Transverse colon (tissue), 4 donors: ENCODE measurements at regions not wholly inside any gene's neighbourhood (a gene's known extent, or its start where the extent isn't known, plus 50 kb on each side); places are given as distances from the start of the nearest gene placed in this dataset.

ENCODE experiments used
- DNase-seq: peaks from one replicate; pipeline ENCODE4 v3.0.0-alpha.2; 2019
- H3K27ac ChIP-seq, 4 donors: fragments of 200-600 bp; sonication (generic); 2 replicates each; pipeline ENCODE4 v1.5.1; 2016 to 2018; ENCODE audit warnings: inconsistent platforms in 4 of 4
- H3K27me3 ChIP-seq: fragments of 200-600 bp; sonication (generic); 2 replicates; pipeline ENCODE4 v1.5.1; 2017; ENCODE audit warnings: inconsistent platforms
- H3K36me3 ChIP-seq, 4 donors: fragments of 200-600 bp; sonication (generic); 2 replicates each; pipeline ENCODE4 v1.5.1; 2017 to 2019; ENCODE audit warnings: inconsistent platforms in 4 of 4
- H3K4me1 ChIP-seq, 4 donors: fragments of 200-600 bp; sonication (generic); 2 replicates each; pipeline ENCODE4 v1.5.1; 2017 to 2020; ENCODE audit warnings: inconsistent platforms in 4 of 4
- H3K4me3 ChIP-seq, 4 donors: fragments of 200-600 bp; sonication (generic); 1 replicate in 1 of 4; 2 replicates in 3 of 4; pipeline versions ENCODE4 v1.5.1 to v1.6.1; 2017 to 2019; ENCODE audit warnings: inconsistent platforms in 4 of 4
- H3K9me3 ChIP-seq, 2 donors: fragments of 200-600 bp; sonication (generic); 2 replicates each; pipeline ENCODE4 v1.5.1; 2017 to 2019; ENCODE audit warnings: inconsistent platforms in 2 of 2
- EP300 ChIP-seq: sonication (generic); formaldehyde crosslinking; IDR thresholded peaks from one replicate; pipeline ENCODE4 v1.6.1; 2017; ENCODE audit warnings: antibody characterized with exemption, low read depth
- POLR2A ChIP-seq: fragments of 450-650 bp; IDR thresholded peaks from one replicate; pipeline ENCODE4 v1.6.1; 2016; ENCODE audit warnings: antibody characterized with exemption, mild to moderate bottlenecking, moderate library complexity
- POLR2AphosphoS5 ChIP-seq, 3 donors: sonication (generic); formaldehyde crosslinking; IDR thresholded peaks; one replicate each; pipeline ENCODE4 v1.6.1; 2016; ENCODE audit warnings: antibody characterized with exemption in 3 of 3
- WGBS, 2 donors: methylation state at CpG; one replicate each; pipeline ENCODE4 v1.1.5; 2018; ENCODE audit warnings: low coverage in 1 of 2; 5-methylcytosine and 5-hydroxymethylcytosine counted together
- in situ Hi-C, 4 donors: fragments of 200-750 bp; cut with MboI; loops; one replicate each; pipeline versions ENCODE4 v1.15.0 to v1.15.1; 2017; ENCODE audit warnings: low sequenced_read_pairs in 3 of 4, low pct_ligation_motif_present in 1 of 4, low pct_unique_long_range_greater_than_20kb in 1 of 4
- intact Hi-C: fragments of 100-400 bp; cut with DNase I; formaldehyde crosslinking; loops from one replicate; pipeline ENCODE4 v1.15.1; 2023; ENCODE audit warnings: low total_unique reads
- TF ChIP-seq, protein P1 (sequence below), 5 experiments: fragments of 200-600 bp in 3 of 5; fragments of 450-650 bp in 2 of 5; sonication (generic) in 3 of 5; IDR thresholded peaks; 1 replicate in 2 of 5; 2 replicates in 3 of 5; pipeline ENCODE4 v1.5.1; 2016 to 2017; ENCODE audit warnings: antibody characterized with exemption in 5 of 5, inconsistent platforms in 3 of 5, mild to moderate bottlenecking in 2 of 5, moderate library complexity in 1 of 5

- 84 to 90% methylated on average over 2 of the region's 2 CpGs for WGBS, 2 donors
- Histone ChIP-seq H3K36me3 (no peaks in the 10 kb centered on the region), H3K27ac (no peak overlapping the region), H3K4me1 (peaks cover 0 to 11% (median 3%) of the 10 kb centered on the region in 4 donors), H3K27me3 (no peaks in the 10 kb centered on the region), H3K9me3 (no peaks in the 10 kb centered on the region), H3K4me3 (no peak overlapping the region)
- intact Hi-C loops, result no loop called here
- in situ Hi-C loops, result no loop called here
- DNase-seq, result no peak
- TF ChIP-seq POLR2AphosphoS5 (IDR thresholded peaks at IDR 0.05), result no peak
- TF ChIP-seq POLR2A, result no peak
- TF ChIP-seq EP300, result no peak
- TF ChIP-seq, protein P1, sequence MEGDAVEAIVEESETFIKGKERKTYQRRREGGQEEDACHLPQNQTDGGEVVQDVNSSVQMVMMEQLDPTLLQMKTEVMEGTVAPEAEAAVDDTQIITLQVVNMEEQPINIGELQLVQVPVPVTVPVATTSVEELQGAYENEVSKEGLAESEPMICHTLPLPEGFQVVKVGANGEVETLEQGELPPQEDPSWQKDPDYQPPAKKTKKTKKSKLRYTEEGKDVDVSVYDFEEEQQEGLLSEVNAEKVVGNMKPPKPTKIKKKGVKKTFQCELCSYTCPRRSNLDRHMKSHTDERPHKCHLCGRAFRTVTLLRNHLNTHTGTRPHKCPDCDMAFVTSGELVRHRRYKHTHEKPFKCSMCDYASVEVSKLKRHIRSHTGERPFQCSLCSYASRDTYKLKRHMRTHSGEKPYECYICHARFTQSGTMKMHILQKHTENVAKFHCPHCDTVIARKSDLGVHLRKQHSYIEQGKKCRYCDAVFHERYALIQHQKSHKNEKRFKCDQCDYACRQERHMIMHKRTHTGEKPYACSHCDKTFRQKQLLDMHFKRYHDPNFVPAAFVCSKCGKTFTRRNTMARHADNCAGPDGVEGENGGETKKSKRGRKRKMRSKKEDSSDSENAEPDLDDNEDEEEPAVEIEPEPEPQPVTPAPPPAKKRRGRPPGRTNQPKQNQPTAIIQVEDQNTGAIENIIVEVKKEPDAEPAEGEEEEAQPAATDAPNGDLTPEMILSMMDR (IDR thresholded peaks at IDR 0.05), result no peak
Observed at GRCh38 chr7:81408728-81409127, 361.1 kb downstream of the HGF start.

DNA sequence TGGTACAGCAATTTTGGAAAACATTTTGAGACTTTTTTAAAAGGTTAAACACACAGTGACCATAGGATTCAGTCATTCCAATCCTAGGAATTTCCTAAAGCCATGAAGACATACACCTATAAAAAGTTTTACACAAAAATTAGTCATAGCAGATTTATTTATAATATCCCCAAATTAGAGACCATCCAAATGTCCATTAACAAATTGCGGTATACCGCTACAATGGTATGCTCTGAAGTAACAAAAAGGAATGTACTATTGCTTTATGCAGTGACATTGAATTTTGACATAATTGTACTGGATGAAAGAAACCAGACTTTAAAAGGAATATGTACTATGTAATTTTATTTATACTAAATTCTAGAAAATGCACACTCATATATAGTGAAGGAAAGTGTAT, 362.8 kb downstream of the HGF start:
- Histone ChIP-seq H3K4me3 (no peak overlapping the region), H3K27me3 (no peaks in the 10 kb centered on the region), H3K36me3 (no peaks in the 10 kb centered on the region), H3K4me1 (peaks cover 0 to 15% (median 3%) of the 10 kb centered on the region in 4 donors), H3K9me3 (no peaks in the 10 kb centered on the region), H3K27ac (no peak overlapping the region)
- TF ChIP-seq POLR2AphosphoS5 (IDR thresholded peaks at IDR 0.05) (no peak), POLR2A (no peak), EP300 (no peak)
- TF ChIP-seq, protein P1 (IDR thresholded peaks at IDR 0.05), result no peak
- no peak for DNase-seq
- intact Hi-C loops (no loop called here), in situ Hi-C loops (no loop called here)
- WGBS, 2 donors, result 88 to 97% methylated on average over 2 of the region's 2 CpGs

DNA sequence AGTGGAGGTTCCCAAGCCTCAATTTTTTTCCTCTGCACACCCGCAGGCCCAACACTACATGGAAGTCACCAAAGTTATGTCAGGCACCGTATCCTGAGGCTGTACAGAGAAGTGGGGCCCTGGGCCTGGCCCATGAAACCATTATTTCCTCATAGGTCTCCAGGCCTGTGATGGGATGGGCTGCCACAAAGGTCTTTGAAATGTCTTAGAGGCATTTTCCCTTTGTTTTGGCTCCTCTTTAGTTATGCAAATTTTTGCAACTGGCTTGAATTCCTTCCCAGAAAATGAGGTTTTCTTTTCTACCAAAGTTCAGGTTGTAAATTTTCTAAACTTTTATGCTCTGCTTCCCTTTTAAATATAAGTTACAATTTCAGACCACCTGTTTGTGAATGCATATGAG, 365.2 kb downstream of the HGF start:
- DNase-seq, result no peak
- TF ChIP-seq, protein P1 (IDR thresholded peaks at IDR 0.05), result no peak
- no peak for TF ChIP-seq POLR2AphosphoS5 (IDR thresholded peaks at IDR 0.05)
- no peak for TF ChIP-seq POLR2A
- intact Hi-C loops, result no loop called here
- Histone ChIP-seq H3K36me3 (no peaks in the 10 kb centered on the region), H3K9me3 (no peaks in the 10 kb centered on the region), H3K27me3 (no peaks in the 10 kb centered on the region), H3K4me3 (no peak overlapping the region), H3K27ac (no peak overlapping the region), H3K4me1 (peaks cover 0 to 6% (median 0%) of the 10 kb centered on the region in 4 donors)
- in situ Hi-C loops, result no loop called here
- WGBS, 2 donors, result 85 to 100% methylated on average over 1 to 2 of the region's 2 CpGs

GRCh38 chr7:81402227-81402626, 367.6 kb downstream of the HGF start:
- Histone ChIP-seq H3K4me1 (peaks cover 0 to 6% (median 0%) of the 10 kb centered on the region in 4 donors), H3K27me3 (no peaks in the 10 kb centered on the region), H3K4me3 (no peak overlapping the region), H3K27ac (no peak overlapping the region), H3K36me3 (no peaks in the 10 kb centered on the region), H3K9me3 (no peaks in the 10 kb centered on the region)
- TF ChIP-seq EP300 (no peak), POLR2A (no peak), POLR2AphosphoS5 (IDR thresholded peaks at IDR 0.05) (no peak)
- TF ChIP-seq, protein P1 (IDR thresholded peaks at IDR 0.05), result no peak
- intact Hi-C loops (no loop called here), in situ Hi-C loops (no loop called here)
- WGBS, 2 donors, result 20 to 36% methylated on average over 1 of the region's 1 CpG
- no peak for DNase-seq
